Mesenchymal stem cell (in vitro differentiated cells and primary cell): ENCODE measurements at regions not wholly inside any gene's neighbourhood (a gene's known extent, or its start where the extent isn't known, plus 50 kb on each side); places are given as distances from the start of the nearest gene placed in this dataset.

Experiments
- DNase-seq: peaks from one replicate; pipeline ENCODE4 v3.0.0-alpha.2; 2013
- H2AFZ ChIP-seq: one replicate; pipeline ENCODE4 v1.6.1; 2013; ENCODE audit warnings: low read depth, mild to moderate bottlenecking, control low read depth, inconsistent platforms, low read length, moderate library complexity
- H2AK5ac ChIP-seq: 2 replicates; pipeline ENCODE4 v1.6.1; 2013; ENCODE audit warnings: low read length, moderate library complexity, mild to moderate bottlenecking, inconsistent platforms; ENCODE audit not compliant: severe bottlenecking
- H2BK120ac ChIP-seq: one replicate; pipeline ENCODE4 v1.6.1; 2013; ENCODE audit warnings: low read depth, mild to moderate bottlenecking, inconsistent platforms, low read length, moderate library complexity
- H2BK12ac ChIP-seq, 2 experiments: one replicate each; pipeline ENCODE4 v1.6.1; 2013; ENCODE audit warnings: inconsistent platforms in 2 of 2, low read length in 2 of 2, mild to moderate bottlenecking in 2 of 2, moderate library complexity in 2 of 2, control low read depth in 1 of 2
- H2BK15ac ChIP-seq: one replicate; pipeline ENCODE4 v1.6.1; 2013; ENCODE audit warnings: mild to moderate bottlenecking, low read depth, inconsistent platforms; ENCODE audit not compliant: poor library complexity, severe bottlenecking
- H2BK5ac ChIP-seq: 2 replicates; pipeline ENCODE4 v1.6.1; 2013; ENCODE audit warnings: low read depth, mild to moderate bottlenecking, low read length, control low read depth, inconsistent platforms; ENCODE audit not compliant: poor library complexity, severe bottlenecking
- H3K14ac ChIP-seq, 2 experiments: one replicate each; pipeline ENCODE4 v1.6.1; 2013; ENCODE audit warnings: inconsistent platforms in 2 of 2, low read length in 2 of 2, control low read depth in 1 of 2, mild to moderate bottlenecking in 1 of 2, moderate library complexity in 1 of 2
- H3K18ac ChIP-seq, 2 experiments: one replicate each; pipeline ENCODE4 v1.6.1; 2013; ENCODE audit warnings: inconsistent platforms in 2 of 2, low read length in 2 of 2, control low read depth in 1 of 2, low read depth in 1 of 2, mild to moderate bottlenecking in 1 of 2
- H3K23ac ChIP-seq, 2 experiments: one replicate each; pipeline ENCODE4 v1.6.1; 2013; ENCODE audit warnings: inconsistent platforms in 2 of 2, low read length in 2 of 2, mild to moderate bottlenecking in 2 of 2, moderate library complexity in 2 of 2, control low read depth in 1 of 2
- H3K27ac ChIP-seq: 2 replicates; pipeline ENCODE4 v1.5.1; 2013; ENCODE audit warnings: mild to moderate bottlenecking, moderate library complexity, low read length, control low read depth, inconsistent platforms; ENCODE audit not compliant: poor library complexity, severe bottlenecking
- H3K27me3 ChIP-seq, 2 experiments: 2 replicates each; pipeline versions ENCODE4 v1.6.1 to v1.7.0; 2013; ENCODE audit warnings: low read length in 2 of 2, mild to moderate bottlenecking in 2 of 2, moderate library complexity in 2 of 2, control low read depth in 1 of 2, inconsistent platforms in 1 of 2; ENCODE audit not compliant: control insufficient read depth in 1 of 2, insufficient read depth in 1 of 2
- H3K36me3 ChIP-seq, 2 experiments: 2 replicates each; pipeline versions ENCODE4 v1.6.1 to v1.7.0; 2013; ENCODE audit warnings: low read length in 2 of 2, control low read depth in 1 of 2, inconsistent platforms in 1 of 2, low read depth in 1 of 2, mild to moderate bottlenecking in 1 of 2; ENCODE audit not compliant: insufficient read depth in 2 of 2, control insufficient read depth in 1 of 2
- H3K4ac ChIP-seq, 2 experiments: one replicate each; pipeline ENCODE4 v1.6.1; 2013; ENCODE audit warnings: inconsistent platforms in 2 of 2, low read length in 2 of 2, mild to moderate bottlenecking in 2 of 2, moderate library complexity in 2 of 2, control low read depth in 1 of 2, low read depth in 1 of 2
- H3K4me1 ChIP-seq: 2 replicates; pipeline ENCODE4 v1.6.1; 2013; ENCODE audit warnings: low read depth, low read length, control low read depth; ENCODE audit not compliant: control insufficient read depth, insufficient read depth
- H3K4me2 ChIP-seq: 2 replicates; pipeline ENCODE4 v1.6.1; 2013; ENCODE audit warnings: low read length, mild to moderate bottlenecking, inconsistent platforms; ENCODE audit not compliant: poor library complexity, severe bottlenecking
- H3K4me3 ChIP-seq, 2 experiments: 2 replicates each; pipeline versions ENCODE4 v1.5.1 to v1.7.0; 2013; ENCODE audit warnings: low read length in 2 of 2, mild to moderate bottlenecking in 2 of 2, control low read depth in 1 of 2, low read depth in 1 of 2; ENCODE audit not compliant: insufficient read depth in 1 of 2
- H3K79me1 ChIP-seq: replicated peaks from 2 replicates; pipeline ENCODE4 v1.6.1; 2013; ENCODE audit warnings: mild to moderate bottlenecking, control low read depth, low read length, inconsistent platforms; ENCODE audit not compliant: poor library complexity, severe bottlenecking
- H3K9ac ChIP-seq: 2 replicates; pipeline ENCODE4 v1.7.0; 2013; ENCODE audit warnings: mild to moderate bottlenecking, low read length, moderate library complexity
- H3K9me3 ChIP-seq: 2 replicates; pipeline ENCODE4 v1.7.0; 2013; ENCODE audit warnings: mild to moderate bottlenecking, low read length; ENCODE audit not compliant: control insufficient read depth
- H4K8ac ChIP-seq: one replicate; pipeline ENCODE4 v1.6.1; 2013; ENCODE audit warnings: inconsistent platforms, mild to moderate bottlenecking, low read length, moderate library complexity
- H4K91ac ChIP-seq: one replicate; pipeline ENCODE4 v1.6.1; 2013; ENCODE audit warnings: mild to moderate bottlenecking, low read length, inconsistent platforms
- WGBS: methylation state at CpG from one replicate; pipeline ENCODE4 v1.1.7; 2013; ENCODE audit warnings: mixed read lengths; 5-methylcytosine and 5-hydroxymethylcytosine counted together

DNA sequence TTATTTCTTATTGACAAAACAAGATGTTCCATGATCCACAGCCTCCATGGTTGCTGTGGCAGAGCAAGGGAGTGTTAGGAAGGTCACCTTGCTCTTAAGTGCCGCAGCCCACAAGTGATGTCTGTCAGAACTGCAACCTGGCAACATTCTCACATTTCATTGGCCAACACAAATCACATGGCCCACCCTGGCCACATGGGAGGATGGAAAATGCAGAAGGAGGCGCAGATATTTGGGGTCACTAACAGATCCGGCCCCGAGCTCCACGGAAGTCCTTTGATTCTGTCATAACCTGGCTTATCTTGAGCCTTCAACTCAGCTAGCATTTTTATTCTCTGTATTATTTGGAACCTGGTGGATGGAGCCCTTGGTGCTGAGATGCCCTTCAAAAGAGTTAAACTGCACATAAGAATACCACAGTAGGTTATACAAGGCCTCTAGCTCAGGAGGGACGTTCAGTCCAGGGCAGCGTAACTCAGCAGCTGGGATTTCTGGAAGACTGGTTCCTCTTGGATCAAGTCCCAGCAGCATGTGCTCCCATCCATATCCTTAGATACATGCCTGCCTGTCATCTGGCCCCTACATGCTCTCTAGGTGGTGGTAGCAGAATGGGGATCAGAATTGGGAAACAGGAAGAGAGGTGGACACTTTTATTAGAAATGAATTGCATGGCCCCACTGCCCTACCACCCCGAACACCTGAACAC, 508.1 kb downstream of the HAPSTR1 start:
- no peak overlapping the region for H3K4me2 ChIP-seq
- H3K14ac ChIP-seq: no peak overlapping the region
- H3K4ac ChIP-seq: no peak overlapping the region
- DNase-seq: no peak
- H3K4me3 ChIP-seq: no peak overlapping the region
- WGBS: 85% methylated on average over 8 of the region's 8 CpGs
- H2AFZ ChIP-seq: no peak overlapping the region
- no peak overlapping the region for H3K23ac ChIP-seq
- H3K27ac ChIP-seq: no peak overlapping the region
- H3K4me1 ChIP-seq: no peaks in the 10 kb centered on the region
- no peak overlapping the region for H4K8ac ChIP-seq
- no peak overlapping the region for H2BK12ac ChIP-seq
- no peaks in the 10 kb centered on the region for H3K27me3 ChIP-seq
- no peak overlapping the region for H2BK120ac ChIP-seq
- no peak overlapping the region for H3K9ac ChIP-seq
- H4K91ac ChIP-seq: no peak overlapping the region
- no peak overlapping the region for H2AK5ac ChIP-seq
- no peaks in the 10 kb centered on the region for H3K79me1 ChIP-seq
- H2BK15ac ChIP-seq: no peak overlapping the region
- no peak overlapping the region for H3K18ac ChIP-seq
- no peaks in the 10 kb centered on the region for H3K9me3 ChIP-seq
- no peak overlapping the region for H2BK5ac ChIP-seq
- H3K36me3 ChIP-seq: no peaks in the 10 kb centered on the region

DNA sequence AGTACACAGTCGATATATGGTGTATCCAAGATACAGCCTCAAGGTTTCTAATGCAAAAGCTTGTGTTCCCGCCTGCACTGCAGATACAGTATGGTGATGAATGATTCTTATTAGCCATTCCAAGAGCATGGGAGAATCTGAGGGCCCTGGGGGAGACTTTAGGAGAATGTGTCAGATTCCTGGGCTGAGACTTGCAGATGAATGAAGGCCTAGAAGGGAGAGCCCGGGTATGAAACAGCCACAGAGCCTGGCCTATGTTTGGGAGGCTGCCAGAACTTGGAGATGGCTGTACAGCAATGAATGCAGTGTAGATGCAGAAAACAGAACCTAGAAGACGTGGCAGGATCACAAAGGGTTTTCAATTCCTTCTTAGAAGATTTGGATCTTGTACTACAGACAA, 510.7 kb downstream of the HAPSTR1 start:
- 60% methylated on average over 4 of the region's 4 CpGs for whole genome bisulfite sequencing
- no peak overlapping the region for H2BK120ac ChIP-seq
- H2AK5ac ChIP-seq: no peak overlapping the region

DNA sequence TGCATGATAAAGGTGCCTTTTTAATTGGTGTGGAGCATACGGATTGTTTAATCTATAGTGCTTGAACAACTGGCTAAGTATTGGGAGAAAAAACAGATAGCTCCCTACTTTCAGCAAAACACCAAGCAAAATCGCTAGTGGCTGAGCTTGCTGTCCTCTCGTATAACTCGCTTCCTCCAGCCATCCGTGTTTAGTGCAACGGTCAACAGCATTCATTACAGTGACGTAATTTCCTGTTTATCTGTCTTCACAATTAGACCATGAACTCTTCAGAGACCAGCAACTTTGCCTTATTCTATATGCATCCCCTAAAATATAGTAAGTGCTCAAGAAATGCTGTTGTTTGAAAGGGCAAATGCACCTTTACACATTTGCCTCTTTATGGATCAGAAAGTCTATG, 511.9 kb downstream of the HAPSTR1 start:
- no peaks in the 10 kb centered on the region for H3K9me3 ChIP-seq
- no peak overlapping the region for H3K4me2 ChIP-seq
- no peak overlapping the region for H2BK12ac ChIP-seq
- H3K4ac ChIP-seq: no peak overlapping the region
- no peak overlapping the region for H3K9ac ChIP-seq
- 47% methylated on average over 7 of the region's 7 CpGs for WGBS
- no peak overlapping the region for H2BK5ac ChIP-seq
- H4K91ac ChIP-seq: no peak overlapping the region
- no peak overlapping the region for H4K8ac ChIP-seq
- no peaks in the 10 kb centered on the region for H3K4me1 ChIP-seq
- H3K18ac ChIP-seq: no peak overlapping the region
- H3K36me3 ChIP-seq: no peaks in the 10 kb centered on the region
- no peak overlapping the region for H3K4me3 ChIP-seq
- no peaks in the 10 kb centered on the region for H3K27me3 ChIP-seq
- H3K79me1 ChIP-seq: no peaks in the 10 kb centered on the region
- no peak overlapping the region for H2AK5ac ChIP-seq
- no peak overlapping the region for H2BK15ac ChIP-seq
- DNase-seq: no peak
- H2AFZ ChIP-seq: no peak overlapping the region
- H3K14ac ChIP-seq: no peak overlapping the region
- no peak overlapping the region for H3K27ac ChIP-seq
- no peak overlapping the region for H3K23ac ChIP-seq
- no peak overlapping the region for H2BK120ac ChIP-seq

More for the DNA sequence above, 510.7 kb downstream of the HAPSTR1 start:
- H3K4me1 ChIP-seq: no peaks in the 10 kb centered on the region
- no peak overlapping the region for H3K14ac ChIP-seq
- no peak overlapping the region for H3K9ac ChIP-seq
- no peak overlapping the region for H4K8ac ChIP-seq
- H2AFZ ChIP-seq: no peak overlapping the region
- no peak overlapping the region for H3K4me2 ChIP-seq
- no peak overlapping the region for H3K27ac ChIP-seq
- no peak overlapping the region for H3K23ac ChIP-seq
- H3K27me3 ChIP-seq: no peaks in the 10 kb centered on the region
- no peak overlapping the region for H2BK15ac ChIP-seq
- no peak overlapping the region for H3K4ac ChIP-seq
- no peak overlapping the region for H4K91ac ChIP-seq
- no peak overlapping the region for H2BK12ac ChIP-seq
- no peak overlapping the region for H3K4me3 ChIP-seq
- H3K18ac ChIP-seq: no peak overlapping the region
- DNase-seq: no peak
- H2BK5ac ChIP-seq: no peak overlapping the region
- H3K36me3 ChIP-seq: no peaks in the 10 kb centered on the region
- H3K9me3 ChIP-seq: no peaks in the 10 kb centered on the region
- no peaks in the 10 kb centered on the region for H3K79me1 ChIP-seq

DNA sequence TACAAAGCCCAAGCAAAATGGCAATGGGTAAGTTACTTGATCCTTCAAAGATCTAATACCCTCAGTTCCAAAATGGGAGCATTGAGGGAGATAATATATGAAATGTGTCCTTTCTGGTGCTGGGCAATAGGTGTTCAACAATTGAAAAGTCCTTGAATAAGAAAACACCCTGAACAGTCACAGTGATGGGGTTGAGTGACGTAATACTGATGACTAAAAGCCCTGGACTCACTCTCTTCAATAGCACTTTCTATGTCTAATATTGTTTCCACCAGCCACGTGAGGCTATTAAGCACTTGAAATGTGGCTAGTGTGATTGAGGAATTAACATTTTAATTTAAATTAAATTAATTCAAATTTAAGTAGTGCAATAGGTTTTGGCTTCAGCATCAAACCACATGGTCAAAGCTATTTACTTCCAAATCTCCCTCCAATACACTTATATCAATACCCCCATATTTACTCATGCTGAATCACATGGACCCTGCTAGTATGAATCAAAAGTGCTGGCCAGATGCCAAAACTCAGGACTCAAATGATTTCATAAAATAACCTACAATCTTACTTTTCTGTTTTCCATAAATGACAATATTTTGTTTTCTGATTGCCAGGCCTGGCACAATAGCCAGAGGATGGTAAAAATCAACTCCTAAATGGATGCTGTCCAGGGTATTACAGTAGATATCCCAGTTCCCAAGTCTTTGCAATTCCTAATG, 516.2 kb downstream of the HAPSTR1 start:
- WGBS: no CpG with 5 or more reads among the region's 2 CpGs

More for the DNA sequence above, 516.2 kb downstream of the HAPSTR1 start:
- H3K27me3 ChIP-seq: no peaks in the 10 kb centered on the region
- no peak overlapping the region for H3K18ac ChIP-seq
- no peak overlapping the region for H3K27ac ChIP-seq
- H2AFZ ChIP-seq: no peak overlapping the region
- H2AK5ac ChIP-seq: no peak overlapping the region
- H4K91ac ChIP-seq: no peak overlapping the region
- no peak overlapping the region for H4K8ac ChIP-seq
- no peak overlapping the region for H2BK15ac ChIP-seq
- H2BK12ac ChIP-seq: no peak overlapping the region
- H3K4me1 ChIP-seq: no peaks in the 10 kb centered on the region
- H3K9me3 ChIP-seq: no peaks in the 10 kb centered on the region
- no peak overlapping the region for H3K4ac ChIP-seq
- H3K4me2 ChIP-seq: no peak overlapping the region
- no peak overlapping the region for H3K4me3 ChIP-seq
- no peak overlapping the region for H3K23ac ChIP-seq
- no peak overlapping the region for H2BK5ac ChIP-seq
- H3K79me1 ChIP-seq: no peaks in the 10 kb centered on the region
- no peak overlapping the region for H3K9ac ChIP-seq
- DNase-seq: no peak
- no peak overlapping the region for H2BK120ac ChIP-seq
- no peak overlapping the region for H3K14ac ChIP-seq
- no peaks in the 10 kb centered on the region for H3K36me3 ChIP-seq
